ENCODE measurements at regions not wholly inside any gene's neighbourhood (a gene's known extent, or its start where the extent isn't known, plus 50 kb on each side); places are given as distances from the start of the nearest gene placed in this dataset.

GRCh38 chr14:44634692-44635091 is 127.6 kb upstream of the FSCB start:
- intact Hi-C loops (cut with micrococcal nuclease) (no loop called here), in situ Hi-C loops (cut with MboI) (no loop called here)
- H3K9me3 ChIP-seq (replicated peaks; ENCODE audit: control insufficient read depth, insufficient read depth, low read depth, low read length): no peaks in the 10 kb centered on the region
- H3K9ac ChIP-seq (ENCODE audit: insufficient read depth in 1 of 2, low read depth in 2 of 2, low read length in 2 of 2): no peak overlapping the region
- no peaks in the 10 kb centered on the region for H3K79me2 ChIP-seq (ENCODE audit: control insufficient read depth, insufficient read depth, low read length)
- no peaks in the 10 kb centered on the region for H3K36me3 ChIP-seq (ENCODE audit: control insufficient read depth, insufficient read depth, low read length)
- ATAC-seq (no peak), FAIRE-seq (no peak), DNase-seq (ENCODE audit: extremely low read depth in 1 of 4, low spot score in 3 of 4) (no peak)
- H3K9me1 ChIP-seq (ENCODE audit: control insufficient read depth, insufficient read depth, low read length): no peaks in the 10 kb centered on the region
- ChIA-PET POLR2A (no interaction called here), CTCF (ENCODE audit: low intra/inter-chr PET ratio) (no interaction called here)
- 0% methylated on average over 4 of the region's 4 CpGs for WGBS (ENCODE audit: insufficient coverage, low coverage, missing lambda C conversion rate)
- TF ChIP-seq RBM25 (IDR thresholded peaks at IDR 0.05; ENCODE audit: low read depth, low read length, severe bottlenecking): no peak
- TF ChIP-seq IRF2 (CRISPR knock-in tag; IDR thresholded peaks at IDR 0.05): no peak
- no peak for TF ChIP-seq ARID2 (IDR thresholded peaks at IDR 0.05)
- no peak overlapping the region for H2AFZ ChIP-seq (ENCODE audit: low read depth, low read length)
- no TSS peak for BruUV-seq (replicated peaks)
- H3K4me1 ChIP-seq (replicated peaks in 1 of 2; ENCODE audit: control insufficient read depth in 2 of 2, insufficient read depth in 2 of 2, low read length in 2 of 2): no peaks in the 10 kb centered on the region
- no peak overlapping the region for H3K4me3 ChIP-seq
- no peaks in the 10 kb centered on the region for H4K20me1 ChIP-seq (replicated peaks; ENCODE audit: control insufficient read depth, insufficient read depth, low read length)
- H3K4me2 ChIP-seq (ENCODE audit: insufficient read depth, low read length): no peak overlapping the region
- no peak overlapping the region for H3K27ac ChIP-seq (ENCODE audit: extremely low read depth, low read depth, low read length)
- H3K27me3 ChIP-seq (ENCODE audit: control insufficient read depth in 2 of 2, insufficient read depth in 2 of 2, low read length in 2 of 2): no peaks in the 10 kb centered on the region

DNA sequence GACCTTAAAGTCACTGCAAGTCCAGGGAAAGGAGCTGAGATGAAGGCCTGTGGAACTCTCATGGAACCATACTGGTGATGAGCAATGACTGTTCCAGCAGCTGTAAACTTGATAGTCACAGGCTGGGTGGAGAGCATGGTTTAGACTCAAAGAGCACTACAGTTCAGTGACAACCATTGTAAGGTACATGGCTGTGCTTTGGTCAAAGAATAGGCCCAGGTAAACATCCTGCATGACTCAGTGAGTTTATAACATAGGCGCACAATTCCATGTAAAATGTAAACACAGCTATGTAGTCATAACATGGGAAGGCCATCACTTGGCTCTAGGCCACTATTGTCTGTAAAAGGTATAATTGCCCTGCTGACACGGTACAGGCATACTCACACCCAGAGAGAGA is 119.3 kb upstream of the FSCB start:
- 0% methylated on average over 2 of the region's 2 CpGs for WGBS (ENCODE audit: insufficient coverage, low coverage, missing lambda C conversion rate)
- POLR2A ChIA-PET: no interaction called here
- no peak for TF ChIP-seq ZFP1 (CRISPR knock-in tag; IDR thresholded peaks at IDR 0.05)
- no peak for TF ChIP-seq NUFIP1 (IDR thresholded peaks at IDR 0.05; ENCODE audit: partially characterized antibody)
- TF ChIP-seq, protein P1, sequence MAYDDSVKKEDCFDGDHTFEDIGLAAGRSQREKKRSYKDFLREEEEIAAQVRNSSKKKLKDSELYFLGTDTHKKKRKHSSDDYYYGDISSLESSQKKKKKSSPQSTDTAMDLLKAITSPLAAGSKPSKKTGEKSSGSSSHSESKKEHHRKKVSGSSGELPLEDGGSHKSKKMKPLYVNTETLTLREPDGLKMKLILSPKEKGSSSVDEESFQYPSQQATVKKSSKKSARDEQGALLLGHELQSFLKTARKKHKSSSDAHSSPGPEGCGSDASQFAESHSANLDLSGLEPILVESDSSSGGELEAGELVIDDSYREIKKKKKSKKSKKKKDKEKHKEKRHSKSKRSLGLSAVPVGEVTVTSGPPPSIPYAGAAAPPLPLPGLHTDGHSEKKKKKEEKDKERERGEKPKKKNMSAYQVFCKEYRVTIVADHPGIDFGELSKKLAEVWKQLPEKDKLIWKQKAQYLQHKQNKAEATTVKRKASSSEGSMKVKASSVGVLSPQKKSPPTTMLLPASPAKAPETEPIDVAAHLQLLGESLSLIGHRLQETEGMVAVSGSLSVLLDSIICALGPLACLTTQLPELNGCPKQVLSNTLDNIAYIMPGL (CRISPR knock-in tag; IDR thresholded peaks at IDR 0.05): no peak
- TF ChIP-seq, protein P2, sequence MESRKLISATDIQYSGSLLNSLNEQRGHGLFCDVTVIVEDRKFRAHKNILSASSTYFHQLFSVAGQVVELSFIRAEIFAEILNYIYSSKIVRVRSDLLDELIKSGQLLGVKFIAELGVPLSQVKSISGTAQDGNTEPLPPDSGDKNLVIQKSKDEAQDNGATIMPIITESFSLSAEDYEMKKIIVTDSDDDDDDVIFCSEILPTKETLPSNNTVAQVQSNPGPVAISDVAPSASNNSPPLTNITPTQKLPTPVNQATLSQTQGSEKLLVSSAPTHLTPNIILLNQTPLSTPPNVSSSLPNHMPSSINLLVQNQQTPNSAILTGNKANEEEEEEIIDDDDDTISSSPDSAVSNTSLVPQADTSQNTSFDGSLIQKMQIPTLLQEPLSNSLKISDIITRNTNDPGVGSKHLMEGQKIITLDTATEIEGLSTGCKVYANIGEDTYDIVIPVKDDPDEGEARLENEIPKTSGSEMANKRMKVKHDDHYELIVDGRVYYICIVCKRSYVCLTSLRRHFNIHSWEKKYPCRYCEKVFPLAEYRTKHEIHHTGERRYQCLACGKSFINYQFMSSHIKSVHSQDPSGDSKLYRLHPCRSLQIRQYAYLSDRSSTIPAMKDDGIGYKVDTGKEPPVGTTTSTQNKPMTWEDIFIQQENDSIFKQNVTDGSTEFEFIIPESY (CRISPR knock-in tag; IDR thresholded peaks at IDR 0.05): no peak
- TF ChIP-seq, protein P3, sequence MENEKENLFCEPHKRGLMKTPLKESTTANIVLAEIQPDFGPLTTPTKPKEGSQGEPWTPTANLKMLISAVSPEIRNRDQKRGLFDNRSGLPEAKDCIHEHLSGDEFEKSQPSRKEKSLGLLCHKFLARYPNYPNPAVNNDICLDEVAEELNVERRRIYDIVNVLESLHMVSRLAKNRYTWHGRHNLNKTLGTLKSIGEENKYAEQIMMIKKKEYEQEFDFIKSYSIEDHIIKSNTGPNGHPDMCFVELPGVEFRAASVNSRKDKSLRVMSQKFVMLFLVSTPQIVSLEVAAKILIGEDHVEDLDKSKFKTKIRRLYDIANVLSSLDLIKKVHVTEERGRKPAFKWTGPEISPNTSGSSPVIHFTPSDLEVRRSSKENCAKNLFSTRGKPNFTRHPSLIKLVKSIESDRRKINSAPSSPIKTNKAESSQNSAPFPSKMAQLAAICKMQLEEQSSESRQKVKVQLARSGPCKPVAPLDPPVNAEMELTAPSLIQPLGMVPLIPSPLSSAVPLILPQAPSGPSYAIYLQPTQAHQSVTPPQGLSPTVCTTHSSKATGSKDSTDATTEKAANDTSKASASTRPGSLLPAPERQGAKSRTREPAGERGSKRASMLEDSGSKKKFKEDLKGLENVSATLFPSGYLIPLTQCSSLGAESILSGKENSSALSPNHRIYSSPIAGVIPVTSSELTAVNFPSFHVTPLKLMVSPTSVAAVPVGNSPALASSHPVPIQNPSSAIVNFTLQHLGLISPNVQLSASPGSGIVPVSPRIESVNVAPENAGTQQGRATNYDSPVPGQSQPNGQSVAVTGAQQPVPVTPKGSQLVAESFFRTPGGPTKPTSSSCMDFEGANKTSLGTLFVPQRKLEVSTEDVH (IDR thresholded peaks at IDR 0.05; ENCODE audit: low read depth, partially characterized antibody): no peak
- no peak for TF ChIP-seq PHF21A (IDR thresholded peaks at IDR 0.05; ENCODE audit: borderline replicate concordance, low read depth)
- no peak for TF ChIP-seq ELF4 (CRISPR knock-in tag; IDR thresholded peaks at IDR 0.05)
- no peak for TF ChIP-seq NRF1 (conservative IDR thresholded peaks at IDR 0.05 in 1 of 2, IDR thresholded peaks at IDR 0.05 in 1 of 2)

More for the DNA sequence above, 119.3 kb upstream of the FSCB start:
- H2AFZ ChIP-seq (ENCODE audit: low read depth, low read length): no peak overlapping the region
- CTCF ChIA-PET (ENCODE audit: low intra/inter-chr PET ratio): no interaction called here
- H3K79me2 ChIP-seq (ENCODE audit: control insufficient read depth, insufficient read depth, low read length): no peaks in the 10 kb centered on the region
- no peak for ATAC-seq
- FAIRE-seq: no peak
- H3K4me1 ChIP-seq (replicated peaks in 1 of 2; ENCODE audit: control insufficient read depth in 2 of 2, insufficient read depth in 2 of 2, low read length in 2 of 2): no peaks in the 10 kb centered on the region
- DNase-seq (ENCODE audit: extremely low read depth in 1 of 4, low spot score in 3 of 4): no peak
- H3K9ac ChIP-seq (ENCODE audit: insufficient read depth in 1 of 2, low read depth in 2 of 2, low read length in 2 of 2): no peak overlapping the region
- H3K36me3 ChIP-seq (ENCODE audit: control insufficient read depth, insufficient read depth, low read length): no peaks in the 10 kb centered on the region
- H3K4me3 ChIP-seq: no peak overlapping the region
- no peaks in the 10 kb centered on the region for H3K27me3 ChIP-seq (ENCODE audit: control insufficient read depth in 2 of 2, insufficient read depth in 2 of 2, low read length in 2 of 2)
- H4K20me1 ChIP-seq (replicated peaks; ENCODE audit: control insufficient read depth, insufficient read depth, low read length): no peaks in the 10 kb centered on the region
- no peaks in the 10 kb centered on the region for H3K9me1 ChIP-seq (ENCODE audit: control insufficient read depth, insufficient read depth, low read length)
- H3K4me2 ChIP-seq (ENCODE audit: insufficient read depth, low read length): no peak overlapping the region
- intact Hi-C loops (cut with micrococcal nuclease): no loop called here
- in situ Hi-C loops (cut with MboI): no loop called here
- BruUV-seq (replicated peaks): no TSS peak
- no peak overlapping the region for H3K27ac ChIP-seq (ENCODE audit: extremely low read depth, low read depth, low read length)
- H3K9me3 ChIP-seq (replicated peaks; ENCODE audit: control insufficient read depth, insufficient read depth, low read depth, low read length): no peaks in the 10 kb centered on the region

All from K562 (cell line).